ENCODE measurements at regions not wholly inside any gene's neighbourhood (a gene's known extent, or its start where the extent isn't known, plus 50 kb on each side); places are given as distances from the start of the nearest gene placed in this dataset.
A peak's percentile ranks its signal among the peaks of the same experiment; 100 is the strongest.

DNA sequence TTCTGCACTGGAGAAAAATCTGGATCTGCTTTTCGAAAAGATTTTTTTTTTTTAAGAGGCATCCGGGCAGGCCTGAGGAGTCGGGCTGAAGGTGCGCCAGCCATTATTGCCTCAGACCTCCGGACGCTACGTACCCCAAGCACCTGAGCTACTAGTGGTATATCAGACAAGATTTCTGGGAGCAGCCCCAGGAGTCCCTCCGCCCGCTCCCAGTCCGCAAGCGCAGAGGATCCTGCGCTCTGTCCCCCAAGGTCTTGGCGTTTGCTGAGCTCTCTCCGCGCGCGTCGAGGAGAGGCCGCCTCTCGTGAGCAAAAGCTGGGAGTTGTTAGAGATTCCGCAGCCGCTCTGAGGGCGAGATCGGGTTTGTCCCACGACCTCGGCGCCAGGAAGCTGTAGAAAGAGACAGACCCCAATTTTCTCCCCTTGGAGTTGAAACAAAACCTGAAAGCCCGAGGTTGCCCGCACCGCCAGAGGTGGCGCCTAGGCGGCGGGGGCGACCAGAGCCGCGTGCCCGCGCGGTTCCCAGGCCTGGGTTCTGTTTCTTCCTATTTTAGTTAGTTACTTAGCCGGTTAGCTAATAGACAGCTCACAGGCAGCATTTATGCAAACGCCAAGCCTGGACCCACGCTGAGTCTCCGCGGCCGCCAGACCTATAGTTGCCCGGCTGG lies 72.5 kb upstream of the POLG start:
- H3K36me3 Mint-ChIP-seq = no peaks in the 10 kb centered on the region
- peaks cover 15 to 52% (median 44%) of the 10 kb centered on the region in 4 donors for H3K4me1 Mint-ChIP-seq
- POLR2A ChIA-PET = interaction anchor here (0.7 to 1.1 kb wide), 2 partner anchors 27 to 34 kb away, joined by 3 read pairs; no protein-coding TSS in a partner anchor
- no peaks in the 10 kb centered on the region for H3K9me3 Mint-ChIP-seq
- H3K4me3 Mint-ChIP-seq = peak overlapping the region in 9 of 10 donors; percentile 38 to 73 (median 62)
- DNase-seq (no peak), ATAC-seq (no peak)
- H3K27me3 Mint-ChIP-seq = peaks cover 51 to 100% (median 81%) of the 10 kb centered on the region in 5 donors
- H3K27ac Mint-ChIP-seq = no peak overlapping the region

DNA sequence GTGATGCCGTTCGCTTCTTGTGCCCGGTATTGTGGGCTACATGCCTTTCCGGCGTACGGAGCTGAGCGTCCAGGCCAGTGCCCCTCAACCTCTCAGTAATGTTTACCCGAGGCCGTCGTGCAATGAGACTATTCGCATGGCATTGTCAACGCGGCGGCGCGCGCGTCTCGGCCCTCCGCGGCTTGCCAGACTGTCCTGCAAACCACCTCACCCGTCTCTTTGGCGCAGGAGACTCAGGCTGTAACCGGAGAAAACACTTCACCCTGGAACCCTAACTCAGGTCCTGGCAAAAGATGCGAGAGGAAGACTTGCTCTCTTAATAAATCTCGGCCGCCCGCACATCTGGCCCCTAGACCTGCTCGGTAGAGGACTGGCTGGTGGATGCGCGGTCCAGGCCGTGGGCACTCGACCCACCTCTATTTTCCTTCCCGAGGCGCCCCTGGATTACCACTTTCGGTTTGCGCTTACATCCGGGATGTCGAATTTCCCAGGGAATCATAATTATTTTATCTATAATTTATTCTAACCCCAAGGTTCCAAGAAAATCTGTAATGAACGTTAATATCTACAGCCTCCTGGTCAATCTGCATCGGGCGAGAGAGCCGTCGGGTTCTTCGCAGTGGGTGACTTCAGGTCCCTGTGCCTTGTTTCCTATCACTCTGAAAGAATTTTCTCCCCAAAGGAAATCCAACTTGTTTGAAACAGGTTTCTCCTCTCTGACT lies 71.8 kb upstream of the POLG start:
- peak overlapping the region in 9 of 10 donors; percentile 38 to 73 (median 63) for H3K4me3 Mint-ChIP-seq
- POLR2A ChIA-PET = no interaction called here
- H3K4me1 Mint-ChIP-seq = peaks cover 12 to 52% (median 38%) of the 10 kb centered on the region in 4 donors
- no peaks in the 10 kb centered on the region for H3K36me3 Mint-ChIP-seq
- H3K9me3 Mint-ChIP-seq = no peaks in the 10 kb centered on the region
- peaks cover 54 to 100% (median 81%) of the 10 kb centered on the region in 5 donors for H3K27me3 Mint-ChIP-seq
- no peak overlapping the region for H3K27ac Mint-ChIP-seq
- no peak for DNase-seq
- no peak for ATAC-seq

GRCh38 chr15:89405494-89405893 lies 70.9 kb upstream of the POLG start:
- ATAC-seq (no peak), DNase-seq (no peak)
- no peaks in the 10 kb centered on the region for H3K36me3 Mint-ChIP-seq
- H3K27ac Mint-ChIP-seq = peak overlapping the region in 1 of 10 donors; percentile 53
- H3K9me3 Mint-ChIP-seq = no peaks in the 10 kb centered on the region
- peaks cover 59 to 100% (median 82%) of the 10 kb centered on the region in 5 donors for H3K27me3 Mint-ChIP-seq
- H3K4me1 Mint-ChIP-seq = peaks cover 11 to 55% (median 35%) of the 10 kb centered on the region in 4 donors
- H3K4me3 Mint-ChIP-seq = no peak overlapping the region
- POLR2A ChIA-PET = no interaction called here

DNA sequence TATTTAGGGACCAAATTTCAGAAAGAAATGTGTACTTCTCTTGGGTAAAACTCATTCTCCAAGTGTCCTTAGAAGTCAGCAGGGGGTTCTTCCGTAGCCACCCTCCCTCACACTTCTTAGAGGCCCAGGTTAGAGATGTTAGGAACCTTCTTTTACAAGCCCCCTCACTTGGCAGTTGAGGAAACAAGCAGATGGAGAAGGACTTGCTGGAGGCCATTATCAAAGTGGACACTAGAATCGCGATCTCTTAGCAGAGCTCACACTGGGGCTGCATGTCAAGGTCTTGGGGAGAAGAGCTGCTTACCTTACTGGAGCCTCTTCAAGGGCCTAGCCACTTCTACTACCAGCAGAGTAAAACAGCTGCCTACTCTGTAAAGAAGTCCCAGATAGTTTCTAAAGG lies 69.4 kb upstream of the POLG start:
- Mint-ChIP-seq H3K27ac (no peak overlapping the region), H3K36me3 (no peaks in the 10 kb centered on the region), H3K9me3 (no peaks in the 10 kb centered on the region), H3K27me3 (peaks cover 56 to 92% (median 70%) of the 10 kb centered on the region in 5 donors), H3K4me1 (peaks cover 9 to 47% (median 29%) of the 10 kb centered on the region in 4 donors), H3K4me3 (no peak overlapping the region)
- DNase-seq = no peak
- POLR2A ChIA-PET = interaction anchor here (1.0 kb wide), 1 partner anchor 14 kb away, joined by 3 read pairs; no protein-coding TSS in a partner anchor
- ATAC-seq = no peak

DNA sequence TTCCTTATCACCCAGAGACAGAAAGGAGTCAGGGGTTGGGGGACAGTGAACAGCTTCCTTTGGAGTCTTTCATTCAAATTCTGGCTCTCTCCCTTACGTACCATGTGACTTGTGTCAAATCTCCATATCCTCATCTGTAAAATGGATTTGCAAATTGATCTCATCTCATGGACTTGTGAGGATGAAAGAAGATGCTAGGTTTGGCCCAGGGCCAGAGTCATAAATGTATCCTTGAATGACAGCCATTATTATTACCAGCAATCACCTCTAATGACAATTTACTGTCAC lies 67.8 kb upstream of the POLG start:
- ATAC-seq (no peak), DNase-seq (no peak)
- H3K27me3 Mint-ChIP-seq = peaks cover 50 to 87% (median 66%) of the 10 kb centered on the region in 5 donors
- peaks cover 1 to 37% (median 18%) of the 10 kb centered on the region in 4 donors for H3K4me1 Mint-ChIP-seq
- H3K9me3 Mint-ChIP-seq = no peaks in the 10 kb centered on the region
- H3K27ac Mint-ChIP-seq = no peak overlapping the region
- POLR2A ChIA-PET = no interaction called here
- H3K36me3 Mint-ChIP-seq = no peaks in the 10 kb centered on the region
- H3K4me3 Mint-ChIP-seq = no peak overlapping the region

- Mint-ChIP-seq H3K9me3 (no peaks in the 10 kb centered on the region), H3K27ac (no peak overlapping the region), H3K36me3 (no peaks in the 10 kb centered on the region), H3K27me3 (peaks cover 52 to 87% (median 64%) of the 10 kb centered on the region in 5 donors), H3K4me1 (peaks cover 1 to 32% (median 13%) of the 10 kb centered on the region in 4 donors), H3K4me3 (peak overlapping the region in 3 of 10 donors; percentile 23 to 74 (median 30))
- DNase-seq (no peak), ATAC-seq (no peak)
- POLR2A ChIA-PET = no interaction called here
These were observed 67.2 kb upstream of the POLG start for GRCh38 chr15:89401631-89402517.

DNA sequence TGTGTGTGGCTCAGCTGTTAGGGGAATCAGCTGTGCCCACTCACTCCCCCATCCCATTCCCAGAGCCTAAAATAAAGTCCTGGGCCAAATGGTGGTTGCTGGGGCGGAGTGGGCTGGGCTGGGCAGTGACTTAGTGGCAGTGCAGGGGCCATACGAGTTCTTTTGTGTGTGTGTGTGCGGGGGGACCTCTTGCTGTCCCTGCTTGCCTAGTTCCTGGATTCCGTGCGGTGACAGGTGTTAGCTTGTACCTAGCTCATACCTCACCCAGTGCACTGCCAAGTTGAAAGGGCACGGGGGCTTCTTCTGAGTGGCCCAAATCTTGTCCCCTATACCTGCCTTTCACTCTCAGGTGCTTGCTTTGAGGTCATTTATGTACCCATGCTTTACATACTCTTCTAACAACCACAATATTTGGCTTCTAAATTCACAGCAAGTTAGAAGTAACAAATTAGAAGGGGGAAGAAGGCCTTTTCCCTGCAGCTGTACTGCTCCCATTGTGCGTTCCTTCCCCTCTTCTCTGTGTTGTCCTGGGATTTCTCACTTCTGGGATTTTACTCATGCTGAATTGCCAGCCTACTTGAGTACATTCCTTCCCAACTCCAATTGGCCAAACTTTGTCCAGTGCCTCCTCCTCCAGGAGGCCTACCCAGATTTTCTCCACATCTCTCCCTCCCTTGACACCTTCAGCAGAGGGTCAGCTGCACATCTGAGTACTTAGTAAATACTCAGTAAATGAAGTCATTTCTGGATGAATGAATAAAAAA lies 66.3 kb upstream of the POLG start:
- Mint-ChIP-seq H3K27ac (no peak overlapping the region), H3K4me3 (peak overlapping the region in 8 of 10 donors; percentile 52 to 75 (median 62)), H3K4me1 (peaks cover 1 to 23% (median 8%) of the 10 kb centered on the region in 4 donors), H3K27me3 (peaks cover 50 to 86% (median 60%) of the 10 kb centered on the region in 5 donors), H3K9me3 (no peaks in the 10 kb centered on the region), H3K36me3 (no peaks in the 10 kb centered on the region)
- ATAC-seq (no peak), DNase-seq (no peak)
- POLR2A ChIA-PET = no interaction called here

DNA sequence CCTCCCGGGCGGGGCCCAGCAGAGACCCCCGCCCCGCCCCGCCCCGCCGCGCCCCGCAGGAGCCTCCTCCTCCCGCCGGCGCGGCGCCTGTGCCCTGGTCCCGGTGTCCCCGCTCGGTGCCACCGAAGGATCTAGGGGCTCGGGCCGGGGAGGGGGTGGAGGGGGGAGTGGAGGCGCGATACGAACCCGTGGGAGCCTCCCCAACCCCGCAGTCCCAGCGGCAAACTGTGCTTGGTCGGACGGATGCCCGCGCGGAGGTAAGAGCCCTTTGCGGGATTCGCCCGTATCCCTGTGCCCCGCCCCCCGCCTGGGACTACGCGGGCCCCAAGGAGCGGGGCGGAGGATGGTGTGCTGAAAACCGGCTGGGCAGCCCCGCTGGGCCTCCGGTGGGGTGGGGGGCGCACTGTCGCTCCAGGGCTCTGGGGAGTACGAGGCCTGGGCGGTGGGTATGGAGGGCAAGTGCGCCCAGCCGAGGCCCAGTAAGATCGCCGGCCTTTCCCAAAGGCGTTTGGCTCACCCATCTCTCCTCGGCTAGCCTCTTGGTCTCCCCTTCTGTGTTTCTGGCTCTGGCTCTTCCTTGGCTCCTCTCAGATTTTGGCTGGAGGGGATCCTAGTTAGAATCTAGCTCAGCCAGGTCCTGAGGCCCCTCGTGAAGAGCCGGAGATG lies 65.6 kb upstream of the POLG start:
- Mint-ChIP-seq H3K36me3 (peaks cover 0 to 4% (median 0%) of the 10 kb centered on the region in 3 donors), H3K9me3 (no peaks in the 10 kb centered on the region), H3K4me1 (peaks cover 1 to 23% (median 7%) of the 10 kb centered on the region in 4 donors), H3K4me3 (peak overlapping the region in 9 of 10 donors; percentile 52 to 83 (median 70)), H3K27me3 (peaks cover 43 to 82% (median 53%) of the 10 kb centered on the region in 5 donors), H3K27ac (no peak overlapping the region)
- ATAC-seq (peak; percentile 22 to 24), DNase-seq (no peak)
- POLR2A ChIA-PET = no interaction called here

DNA sequence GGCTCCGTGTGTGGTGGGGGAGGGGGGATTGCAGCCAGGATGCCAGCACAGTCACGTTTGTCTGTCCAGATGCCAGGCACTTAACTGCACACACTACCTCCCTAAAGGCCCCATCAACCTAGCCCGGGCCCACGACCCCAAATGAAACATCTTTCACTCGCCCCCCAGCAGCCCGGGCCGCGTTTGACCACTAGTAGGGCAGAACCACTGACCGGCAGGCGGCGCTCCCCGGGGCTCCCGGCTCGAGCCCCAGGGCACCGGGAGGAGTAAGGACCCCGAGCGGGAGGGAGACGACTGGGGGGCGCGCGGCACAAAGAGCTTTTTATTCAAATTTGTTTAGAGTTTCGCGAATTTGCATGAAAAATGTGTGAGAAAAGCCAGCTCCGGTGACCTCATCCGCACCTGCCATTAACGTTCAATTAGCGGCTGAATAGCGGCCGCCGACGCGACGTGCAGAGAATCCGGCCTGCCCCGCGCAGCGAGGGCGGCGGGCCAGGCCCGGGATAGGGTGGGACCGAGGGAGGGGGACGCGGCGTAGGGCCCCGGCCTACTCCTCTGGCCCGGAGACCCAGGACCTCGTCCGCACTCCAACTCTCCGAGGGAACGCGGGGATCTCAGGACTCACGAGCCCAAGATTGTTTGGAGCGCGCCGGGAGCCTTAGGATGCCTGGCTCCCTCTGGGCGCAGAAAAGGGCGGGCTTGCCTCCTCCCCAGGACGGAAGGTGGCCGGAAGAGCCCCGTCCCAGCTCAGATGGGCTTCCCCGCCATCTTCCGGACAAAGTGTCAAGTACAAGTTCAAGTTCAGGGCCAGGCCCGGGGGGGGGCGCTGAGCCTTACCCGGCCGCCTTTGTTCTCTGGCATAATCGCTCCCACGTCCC lies 64.9 kb upstream of the POLG start:
- Mint-ChIP-seq H3K27me3 (peaks cover 40 to 75% (median 50%) of the 10 kb centered on the region in 5 donors), H3K9me3 (no peaks in the 10 kb centered on the region), H3K36me3 (peaks cover 0 to 9% (median 0%) of the 10 kb centered on the region in 3 donors), H3K4me1 (peaks cover 1 to 22% (median 7%) of the 10 kb centered on the region in 4 donors), H3K27ac (no peak overlapping the region), H3K4me3 (peak overlapping the region; percentile 64 to 86 (median 78))
- DNase-seq (peak in 1 of 10 donors; percentile 11), ATAC-seq (peak; percentile 65 to 79)
- POLR2A ChIA-PET = no interaction called here

- Mint-ChIP-seq H3K27ac (no peak overlapping the region), H3K9me3 (no peaks in the 10 kb centered on the region), H3K4me3 (peak overlapping the region; percentile 19 to 85 (median 70)), H3K4me1 (peaks cover 1 to 22% (median 7%) of the 10 kb centered on the region in 4 donors), H3K36me3 (peaks cover 0 to 9% (median 0%) of the 10 kb centered on the region in 3 donors), H3K27me3 (peaks cover 34 to 68% (median 46%) of the 10 kb centered on the region in 5 donors)
- DNase-seq (no peak), ATAC-seq (no peak)
- POLR2A ChIA-PET = no interaction called here
These were observed 64.2 kb upstream of the POLG start for GRCh38 chr15:89398896-89399237.

- H3K4me3 Mint-ChIP-seq = no peak overlapping the region
- peaks cover 0 to 9% (median 0%) of the 10 kb centered on the region in 3 donors for H3K36me3 Mint-ChIP-seq
- peaks cover 27 to 56% (median 37%) of the 10 kb centered on the region in 5 donors for H3K27me3 Mint-ChIP-seq
- H3K9me3 Mint-ChIP-seq = no peaks in the 10 kb centered on the region
- no peak overlapping the region for H3K27ac Mint-ChIP-seq
- POLR2A ChIA-PET = no interaction called here
- peaks cover 1 to 22% (median 7%) of the 10 kb centered on the region in 4 donors for H3K4me1 Mint-ChIP-seq
- DNase-seq (no peak), ATAC-seq (no peak)
These were observed 63.0 kb upstream of the POLG start for GRCh38 chr15:89397653-89398023.

Data from naive thymus-derived CD8-positive, alpha-beta T cell (primary cell).